ENCODE measurements at regions not wholly inside any gene's neighbourhood (a gene's known extent, or its start where the extent isn't known, plus 50 kb on each side); places are given as distances from the start of the nearest gene placed in this dataset.

DNA sequence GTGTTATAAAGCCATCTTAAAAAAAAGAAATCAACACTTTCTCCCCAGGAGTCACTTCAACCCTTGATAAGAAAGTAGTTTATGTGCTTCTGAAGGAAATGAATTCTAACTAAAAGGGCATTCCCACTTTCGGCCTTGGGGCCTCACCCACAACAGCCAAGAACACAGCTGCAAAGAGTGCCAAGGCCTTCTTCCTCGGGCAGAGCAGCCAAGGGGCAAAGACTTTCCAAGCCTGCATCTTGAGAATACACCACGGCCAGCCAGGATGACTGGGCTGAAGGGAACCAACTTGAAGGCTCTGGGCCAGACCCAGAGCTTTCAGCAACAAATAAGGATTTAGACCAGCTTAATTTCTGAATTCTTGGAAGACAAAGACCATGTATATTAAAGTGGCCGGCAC is 60.4 kb upstream of the FOXN3 start:
- Histone ChIP-seq H3K4me3 (no peak overlapping the region), H3K27me3 (no peaks in the 10 kb centered on the region), H3K4me1 (no peaks in the 10 kb centered on the region), H3K9me3 (no peaks in the 10 kb centered on the region), H3K36me3 (no peaks in the 10 kb centered on the region), H3K27ac (no peak overlapping the region)
- no peak for DNase-seq
- ATAC-seq = no peak
- intact Hi-C loops (cut with DNase I) = no loop called here
- TF ChIP-seq, protein P1, sequence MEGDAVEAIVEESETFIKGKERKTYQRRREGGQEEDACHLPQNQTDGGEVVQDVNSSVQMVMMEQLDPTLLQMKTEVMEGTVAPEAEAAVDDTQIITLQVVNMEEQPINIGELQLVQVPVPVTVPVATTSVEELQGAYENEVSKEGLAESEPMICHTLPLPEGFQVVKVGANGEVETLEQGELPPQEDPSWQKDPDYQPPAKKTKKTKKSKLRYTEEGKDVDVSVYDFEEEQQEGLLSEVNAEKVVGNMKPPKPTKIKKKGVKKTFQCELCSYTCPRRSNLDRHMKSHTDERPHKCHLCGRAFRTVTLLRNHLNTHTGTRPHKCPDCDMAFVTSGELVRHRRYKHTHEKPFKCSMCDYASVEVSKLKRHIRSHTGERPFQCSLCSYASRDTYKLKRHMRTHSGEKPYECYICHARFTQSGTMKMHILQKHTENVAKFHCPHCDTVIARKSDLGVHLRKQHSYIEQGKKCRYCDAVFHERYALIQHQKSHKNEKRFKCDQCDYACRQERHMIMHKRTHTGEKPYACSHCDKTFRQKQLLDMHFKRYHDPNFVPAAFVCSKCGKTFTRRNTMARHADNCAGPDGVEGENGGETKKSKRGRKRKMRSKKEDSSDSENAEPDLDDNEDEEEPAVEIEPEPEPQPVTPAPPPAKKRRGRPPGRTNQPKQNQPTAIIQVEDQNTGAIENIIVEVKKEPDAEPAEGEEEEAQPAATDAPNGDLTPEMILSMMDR (IDR thresholded peaks at IDR 0.05) = no peak

DNA sequence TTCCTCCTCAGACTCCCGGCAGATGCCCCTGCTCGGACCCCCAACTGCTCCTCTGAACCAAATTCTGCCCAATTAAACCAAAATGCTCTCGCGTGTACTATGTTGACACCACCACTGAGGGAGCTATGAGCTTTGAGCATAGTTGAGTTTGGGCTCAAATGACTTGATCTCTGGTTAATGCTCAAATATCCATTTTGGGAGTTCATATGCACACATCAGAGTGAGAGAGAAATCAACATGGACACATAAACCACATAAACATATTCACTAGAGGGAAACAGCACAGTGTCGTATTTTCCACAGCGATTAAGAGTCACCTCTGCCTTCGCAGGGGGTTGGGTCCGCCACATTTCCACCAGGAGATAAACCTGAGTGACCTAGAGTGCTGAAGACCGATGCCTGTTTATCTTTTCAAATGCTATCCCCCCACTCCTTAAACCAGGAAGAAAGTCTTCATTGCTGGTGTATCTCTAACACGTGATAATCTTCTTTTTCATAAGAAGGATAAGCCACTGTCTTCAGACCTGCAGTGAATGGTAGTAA is 59.4 kb upstream of the FOXN3 start:
- intact Hi-C loops (cut with DNase I) = no loop called here
- ATAC-seq (no peak), DNase-seq (no peak)
- no peaks in the 10 kb centered on the region for H3K4me1 ChIP-seq
- TF ChIP-seq, protein P1 (IDR thresholded peaks at IDR 0.05) = no peak
- H3K4me3 ChIP-seq = no peak overlapping the region
- H3K27me3 ChIP-seq = no peaks in the 10 kb centered on the region
- H3K36me3 ChIP-seq = no peaks in the 10 kb centered on the region
- no peak overlapping the region for H3K27ac ChIP-seq
- no peaks in the 10 kb centered on the region for H3K9me3 ChIP-seq

DNA sequence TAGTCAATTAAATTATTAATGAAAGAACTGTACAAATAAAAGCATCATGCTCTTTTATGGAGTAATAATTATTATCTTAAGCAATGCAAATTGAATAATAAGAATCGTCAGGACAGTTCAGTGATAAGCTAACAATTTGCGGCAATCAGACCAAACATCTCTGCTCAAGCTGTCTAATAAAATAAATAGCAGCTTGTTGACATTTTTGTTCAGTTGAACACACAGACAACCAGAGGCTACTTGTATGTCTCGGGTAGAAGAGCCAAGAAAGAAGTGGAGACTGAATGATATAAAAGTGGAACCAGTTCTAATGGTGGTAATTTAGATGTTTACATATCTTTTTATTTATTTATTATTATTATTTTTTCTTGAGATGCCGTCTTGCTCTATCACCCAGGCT is 57.4 kb upstream of the FOXN3 start:
- H3K27me3 ChIP-seq = no peaks in the 10 kb centered on the region
- TF ChIP-seq, protein P1 (IDR thresholded peaks at IDR 0.05) = no peak
- H3K4me1 ChIP-seq = no peaks in the 10 kb centered on the region
- H3K4me3 ChIP-seq = no peak overlapping the region
- DNase-seq (no peak), ATAC-seq (no peak)
- intact Hi-C loops (cut with DNase I) = no loop called here
- no peaks in the 10 kb centered on the region for H3K36me3 ChIP-seq
- H3K9me3 ChIP-seq = no peaks in the 10 kb centered on the region
- H3K27ac ChIP-seq = no peak overlapping the region

DNA sequence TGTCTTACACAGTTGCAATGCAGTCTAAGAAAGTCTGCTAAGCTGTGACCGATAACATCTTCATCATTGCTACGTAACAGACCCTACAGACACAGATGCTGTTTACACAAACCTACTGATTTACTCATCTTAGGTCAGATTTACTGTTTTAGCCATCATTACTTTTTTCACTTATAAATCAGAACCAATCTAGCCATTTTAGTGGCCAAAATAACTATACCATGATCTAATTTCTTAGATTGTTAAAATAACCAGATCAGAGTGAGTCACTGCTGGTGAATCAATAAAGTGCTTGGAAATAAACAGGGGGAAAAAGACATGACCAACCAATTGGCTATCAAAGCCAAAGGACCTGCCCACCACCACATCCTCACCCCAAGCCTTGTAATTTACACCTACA is 57.0 kb upstream of the FOXN3 start:
- H3K4me3 ChIP-seq = no peak overlapping the region
- TF ChIP-seq, protein P1 (IDR thresholded peaks at IDR 0.05) = no peak
- H3K4me1 ChIP-seq = no peaks in the 10 kb centered on the region
- no peak for ATAC-seq
- H3K36me3 ChIP-seq = no peaks in the 10 kb centered on the region
- no peak overlapping the region for H3K27ac ChIP-seq
- no peaks in the 10 kb centered on the region for H3K9me3 ChIP-seq
- intact Hi-C loops (cut with DNase I) = no loop called here
- H3K27me3 ChIP-seq = no peaks in the 10 kb centered on the region
- DNase-seq = no peak

DNA sequence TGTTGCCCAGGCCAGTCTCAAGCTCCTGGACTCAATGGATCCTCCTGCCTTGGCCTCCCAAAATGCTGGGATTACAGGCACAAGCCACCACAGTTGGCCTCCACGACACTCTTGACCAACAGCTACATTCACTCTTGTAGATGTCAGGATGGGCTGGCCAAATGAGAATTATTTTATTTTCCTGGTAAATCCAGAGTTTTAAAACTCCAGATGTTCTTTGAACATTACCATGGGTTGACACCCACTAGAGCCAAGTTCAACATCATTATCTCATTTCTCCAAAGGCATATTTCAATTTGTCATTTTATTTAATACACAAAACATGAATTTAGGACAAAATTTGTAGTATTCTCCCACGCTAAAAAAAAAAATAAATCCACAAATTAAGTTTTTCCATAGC is 56.5 kb upstream of the FOXN3 start:
- no peaks in the 10 kb centered on the region for H3K27me3 ChIP-seq
- TF ChIP-seq, protein P1 (IDR thresholded peaks at IDR 0.05) = no peak
- no peak for ATAC-seq

GRCh38 chr14:89470401-89470800 is 53.4 kb upstream of the FOXN3 start:
- intact Hi-C loops (cut with DNase I) = no loop called here
- DNase-seq (no peak), ATAC-seq (no peak)
- Histone ChIP-seq H3K4me3 (no peak overlapping the region), H3K27me3 (no peaks in the 10 kb centered on the region), H3K27ac (no peak overlapping the region), H3K36me3 (no peaks in the 10 kb centered on the region), H3K9me3 (no peaks in the 10 kb centered on the region), H3K4me1 (no peaks in the 10 kb centered on the region)
- TF ChIP-seq, protein P1 (IDR thresholded peaks at IDR 0.05) = no peak

More for the DNA sequence above, 56.5 kb upstream of the FOXN3 start:
- no peak for DNase-seq
- Histone ChIP-seq H3K4me1 (no peaks in the 10 kb centered on the region), H3K36me3 (no peaks in the 10 kb centered on the region), H3K9me3 (no peaks in the 10 kb centered on the region), H3K4me3 (no peak overlapping the region), H3K27ac (no peak overlapping the region)
- intact Hi-C loops (cut with DNase I) = no loop called here

Data from upper lobe of right lung (tissue), 1 donor.